GM12878 (cell line): ENCODE measurements at regions not wholly inside any gene's neighbourhood (a gene's known extent, or its start where the extent isn't known, plus 50 kb on each side); places are given as distances from the start of the nearest gene placed in this dataset.

Experiments used
- ATAC-seq: fragments of 200-7000 bp; cut with Tn5 transposase; 3 replicates; pipeline ENCODE4 v1.9.1; 2020; ENCODE audit warnings: mild to moderate bottlenecking, moderate library complexity
- BruUV-seq: library from RNA; stranded (reverse); fragments of 400-500 nt; replicated peaks from 2 replicates; lab custom pipeline; 2021; lab: Mats Ljungman, UMichigan
- CTCF ChIA-PET: fragments of 300-600 bp; sonication (Branson Sonifier 250); formaldehyde crosslinking; extraction: SDS; loops from one replicate; lab custom pipeline; 2021; ENCODE audit warnings: inconsistent platforms; lab: Yijun Ruan, JAX
- POLR2A ChIA-PET: fragments of 350-600 bp; formaldehyde crosslinking; extraction: SDS; loops from one replicate; lab custom pipeline; 2021; ENCODE audit warnings: inconsistent platforms; lab: Charles Lee
- RAD21 ChIA-PET: fragments of 300-600 bp; sonication (Branson Sonifier 250); formaldehyde crosslinking; loops from one replicate; lab custom pipeline; 2023; ENCODE audit warnings: antibody characterized with exemption; ENCODE audit not compliant: unreplicated experiment; lab: Charles Lee
- SMC1A ChIA-PET: fragments of 300-600 bp; sonication (Branson Sonifier 250); formaldehyde crosslinking; loops from one replicate; lab custom pipeline; 2023; ENCODE audit not compliant: unreplicated experiment, uncharacterized antibody; lab: Charles Lee
- DNase-seq: peaks from one replicate; pipeline ENCODE4 v3.0.0-alpha.2; 2011; ENCODE audit warnings: low read depth, low spot score
- FAIRE-seq: peaks from 3 replicates; lab custom pipeline; 2011; peaks lifted over from hg19 to GRCh38; lab: Jason Lieb, UNC
- H2AFZ ChIP-seq: 2 replicates; pipeline ENCODE4 v1.6.0; 2011; ENCODE audit warnings: low read depth, low read length, control low read depth; ENCODE audit not compliant: control insufficient read depth
- H3K27ac ChIP-seq: 2 replicates; pipeline ENCODE4 v1.5.1; 2011; ENCODE audit warnings: control low read depth; ENCODE audit not compliant: control insufficient read depth, insufficient read depth
- H3K27me3 ChIP-seq, 2 experiments: replicated peaks in 1 of 2; 2 replicates each; pipeline versions ENCODE4 v1.6.0 to v1.6.1; 2011; ENCODE audit warnings: low read length in 1 of 2; ENCODE audit not compliant: control insufficient read depth in 2 of 2, insufficient read depth in 2 of 2
- H3K36me3 ChIP-seq, 2 experiments: 2 replicates each; pipeline ENCODE4 v1.5.1; 2011; ENCODE audit warnings: low read length in 1 of 2; ENCODE audit not compliant: control insufficient read depth in 2 of 2, insufficient read depth in 2 of 2
- H3K4me1 ChIP-seq: 2 replicates; pipeline ENCODE4 v1.6.1; 2011; ENCODE audit warnings: mild to moderate bottlenecking, low read length, moderate library complexity, mixed read lengths; ENCODE audit not compliant: control insufficient read depth, insufficient read depth
- H3K4me2 ChIP-seq: 2 replicates; pipeline ENCODE4 v1.6.0; 2011; ENCODE audit warnings: control low read depth; ENCODE audit not compliant: control insufficient read depth, insufficient read depth
- H3K4me3 ChIP-seq: fragments of 200-600 bp; sonication (generic); 2 replicates; pipeline ENCODE4 v1.5.1; 2016
- H3K79me2 ChIP-seq: 2 replicates; pipeline ENCODE4 v1.6.0; 2011; ENCODE audit warnings: low read length; ENCODE audit not compliant: control insufficient read depth, insufficient read depth
- H3K9ac ChIP-seq: 2 replicates; pipeline ENCODE4 v1.8.0; 2011; ENCODE audit warnings: low read length, control low read depth, mixed read lengths; ENCODE audit not compliant: control insufficient read depth, insufficient read depth
- H3K9me3 ChIP-seq: replicated peaks from 3 replicates; pipeline ENCODE4 v1.5.1; 2011; ENCODE audit warnings: mild to moderate bottlenecking, low read length; ENCODE audit not compliant: control insufficient read depth, insufficient read depth
- H4K20me1 ChIP-seq: 2 replicates; pipeline ENCODE4 v1.6.0; 2011; ENCODE audit not compliant: control insufficient read depth, insufficient read depth
- ASH2L ChIP-seq: fragments of 300-600, 200-600 bp; sonication (generic); IDR thresholded peaks from 2 replicates; pipeline ENCODE4 v1.6.1; 2017; ENCODE audit warnings: low read depth, mild to moderate bottlenecking, borderline replicate concordance
- CREB1 ChIP-seq: IDR thresholded peaks from 2 replicates; pipeline ENCODE4 v1.6.1; 2012; ENCODE audit warnings: low read depth, mild to moderate bottlenecking, inconsistent platforms
- HCFC1 ChIP-seq: fragments of 150-350 bp; IDR thresholded peaks from 2 replicates; pipeline ENCODE4 v1.6.1; 2014; ENCODE audit warnings: low read length
- JUNB ChIP-seq: IDR thresholded peaks from 2 replicates; pipeline ENCODE4 v1.6.1; 2016; ENCODE audit warnings: antibody characterized with exemption, mild to moderate bottlenecking
- NR2C1 ChIP-seq: fragments of 450-650 bp; IDR thresholded peaks from 2 replicates; pipeline ENCODE4 v1.6.1; 2017; ENCODE audit warnings: antibody characterized with exemption, mild to moderate bottlenecking, moderate library complexity
- SPI1 ChIP-seq: IDR thresholded peaks from 2 replicates; pipeline ENCODE4 v1.6.1; 2011; ENCODE audit warnings: low read depth, mild to moderate bottlenecking, low read length, moderate library complexity, borderline replicate concordance; ENCODE audit not compliant: insufficient read depth
- SUZ12 ChIP-seq: fragments of 200-600 bp; sonication (generic); IDR thresholded peaks from one replicate; pipeline ENCODE4 v1.6.1; 2018; ENCODE audit warnings: antibody characterized with exemption, mild to moderate bottlenecking; ENCODE audit not compliant: unreplicated experiment
- ZNF622 ChIP-seq: fragments of 450-650 bp; IDR thresholded peaks from 2 replicates; pipeline ENCODE4 v1.6.1; 2017; ENCODE audit warnings: mild to moderate bottlenecking, inconsistent platforms
- WGBS: methylation state at CpG from one replicate; pipeline ENCODE4 v1.1.6; 2016; ENCODE audit warnings: low lambda C conversion rate; ENCODE audit not compliant: insufficient replicate concordance, insufficient coverage; ENCODE audit errors: missing lambda C conversion rate; 5-methylcytosine and 5-hydroxymethylcytosine counted together
- in situ Hi-C: fragments of 300-500 bp; cut with MboI; formaldehyde crosslinking; loops from 9 replicates; pipeline ENCODE4 v1.14.3; 2018; ENCODE audit warnings: mixed read lengths
- intact Hi-C: fragments of 100-400 bp; cut with micrococcal nuclease; formaldehyde crosslinking; loops from one replicate; pipeline ENCODE4 v1.14.2; 2022; ENCODE audit not compliant: unreplicated experiment
- TF ChIP-seq, protein P1 (sequence below): fragments of 450-650 bp; IDR thresholded peaks from 2 replicates; pipeline ENCODE4 v1.6.1; 2017; ENCODE audit warnings: mild to moderate bottlenecking
- TF ChIP-seq, protein P2 (sequence below): fragments of 450-650 bp; IDR thresholded peaks from 2 replicates; pipeline ENCODE4 v1.6.1; 2016; ENCODE audit warnings: mild to moderate bottlenecking
- TF ChIP-seq, protein P3 (sequence below): IDR thresholded peaks from 2 replicates; pipeline ENCODE4 v1.6.1; 2012; ENCODE audit warnings: low read depth, low read length, improper control_type of control experiment
- TF ChIP-seq, protein P4 (sequence below), 3 experiments: IDR thresholded peaks in 2 of 3; conservative IDR thresholded peaks in 1 of 3; 2 replicates each; pipeline ENCODE4 v1.5.1; 2011; ENCODE audit warnings: low read depth in 3 of 3, low read length in 3 of 3, mild to moderate bottlenecking in 3 of 3, control low read depth in 2 of 3, moderate library complexity in 2 of 3, inconsistent platforms in 1 of 3, mixed read lengths in 1 of 3; ENCODE audit not compliant: control insufficient read depth in 2 of 3, insufficient read depth in 1 of 3; ENCODE audit errors: extremely low read depth in 1 of 3

DNA sequence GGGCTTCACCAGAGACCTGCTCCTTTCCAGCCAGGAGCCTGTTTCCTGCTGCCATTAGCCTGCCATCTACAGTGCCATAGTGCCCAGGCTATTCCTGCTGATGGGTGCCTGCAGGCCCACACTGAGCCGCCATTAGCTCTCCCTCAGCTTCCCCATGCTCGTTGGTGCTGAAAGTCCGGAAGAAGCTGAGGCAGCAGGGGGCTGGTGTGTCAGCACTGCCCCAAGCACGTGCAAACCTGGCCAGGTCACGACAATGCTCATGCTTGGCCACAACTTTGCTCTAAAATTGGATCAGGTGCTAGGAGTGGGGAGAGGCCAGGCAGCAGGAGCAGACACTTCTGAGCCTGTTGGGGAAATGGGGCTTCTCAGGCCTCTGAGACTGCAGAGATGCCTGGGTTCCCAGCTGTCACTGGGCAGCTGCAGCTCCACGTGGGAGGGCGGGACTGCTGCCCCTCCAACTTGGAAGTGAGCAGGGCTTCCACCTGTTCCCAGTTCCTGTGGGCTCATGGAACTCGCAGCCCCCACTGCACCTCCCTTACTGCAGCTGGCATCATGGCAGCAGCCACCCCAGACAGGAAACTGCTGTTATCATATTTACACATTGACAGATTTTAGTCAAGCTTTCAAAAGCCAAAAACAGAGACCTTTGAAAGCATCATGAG lies 913.9 kb downstream of the FSTL5 start (continued):
- no peak for TF ChIP-seq JUNB
- no peak for TF ChIP-seq CREB1
- TF ChIP-seq, protein P1, sequence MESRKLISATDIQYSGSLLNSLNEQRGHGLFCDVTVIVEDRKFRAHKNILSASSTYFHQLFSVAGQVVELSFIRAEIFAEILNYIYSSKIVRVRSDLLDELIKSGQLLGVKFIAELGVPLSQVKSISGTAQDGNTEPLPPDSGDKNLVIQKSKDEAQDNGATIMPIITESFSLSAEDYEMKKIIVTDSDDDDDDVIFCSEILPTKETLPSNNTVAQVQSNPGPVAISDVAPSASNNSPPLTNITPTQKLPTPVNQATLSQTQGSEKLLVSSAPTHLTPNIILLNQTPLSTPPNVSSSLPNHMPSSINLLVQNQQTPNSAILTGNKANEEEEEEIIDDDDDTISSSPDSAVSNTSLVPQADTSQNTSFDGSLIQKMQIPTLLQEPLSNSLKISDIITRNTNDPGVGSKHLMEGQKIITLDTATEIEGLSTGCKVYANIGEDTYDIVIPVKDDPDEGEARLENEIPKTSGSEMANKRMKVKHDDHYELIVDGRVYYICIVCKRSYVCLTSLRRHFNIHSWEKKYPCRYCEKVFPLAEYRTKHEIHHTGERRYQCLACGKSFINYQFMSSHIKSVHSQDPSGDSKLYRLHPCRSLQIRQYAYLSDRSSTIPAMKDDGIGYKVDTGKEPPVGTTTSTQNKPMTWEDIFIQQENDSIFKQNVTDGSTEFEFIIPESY, result no peak
- TF ChIP-seq SUZ12, result no peak
- TF ChIP-seq SPI1, result no peak
- TF ChIP-seq, protein P2, sequence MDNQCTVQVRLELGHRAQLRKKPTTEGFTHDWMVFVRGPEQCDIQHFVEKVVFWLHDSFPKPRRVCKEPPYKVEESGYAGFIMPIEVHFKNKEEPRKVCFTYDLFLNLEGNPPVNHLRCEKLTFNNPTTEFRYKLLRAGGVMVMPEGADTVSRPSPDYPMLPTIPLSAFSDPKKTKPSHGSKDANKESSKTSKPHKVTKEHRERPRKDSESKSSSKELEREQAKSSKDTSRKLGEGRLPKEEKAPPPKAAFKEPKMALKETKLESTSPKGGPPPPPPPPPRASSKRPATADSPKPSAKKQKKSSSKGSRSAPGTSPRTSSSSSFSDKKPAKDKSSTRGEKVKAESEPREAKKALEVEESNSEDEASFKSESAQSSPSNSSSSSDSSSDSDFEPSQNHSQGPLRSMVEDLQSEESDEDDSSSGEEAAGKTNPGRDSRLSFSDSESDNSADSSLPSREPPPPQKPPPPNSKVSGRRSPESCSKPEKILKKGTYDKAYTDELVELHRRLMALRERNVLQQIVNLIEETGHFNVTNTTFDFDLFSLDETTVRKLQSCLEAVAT, result no peak

DNA sequence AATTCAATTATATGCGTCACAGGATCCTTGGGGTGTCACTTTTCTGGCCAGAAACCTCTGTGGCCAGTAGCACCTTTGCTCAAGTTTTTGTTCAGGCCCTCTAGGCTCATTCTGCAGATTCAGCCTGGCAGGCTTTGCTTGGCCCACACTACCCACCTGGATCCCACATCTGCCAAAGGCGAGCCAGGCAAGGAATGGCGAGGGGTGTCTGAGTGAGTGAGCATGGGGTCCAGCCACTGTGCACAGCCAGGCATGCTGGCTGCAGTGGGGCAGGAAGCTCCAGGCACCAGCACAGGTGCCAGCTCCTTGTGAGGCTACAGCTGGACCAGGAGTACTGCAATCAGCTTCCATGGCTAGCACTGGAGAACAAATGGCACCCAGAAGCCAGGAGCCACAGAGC lies 914.9 kb downstream of the FSTL5 start:
- ChIA-PET SMC1A (no interaction called here), RAD21 (no interaction called here), POLR2A (no interaction called here), CTCF (interaction anchor here (1.4 to 1.6 kb wide), 2 partner anchors 699 to 920 kb away, joined by 3 to 4 read pairs; no protein-coding TSS in a partner anchor)
- no TSS peak for BruUV-seq
- Histone ChIP-seq H3K9me3 (no peaks in the 10 kb centered on the region; the same call in 2 of the 3 replicates), H3K27ac (no peak overlapping the region), H2AFZ (no peak overlapping the region), H3K79me2 (no peaks in the 10 kb centered on the region), H3K27me3 (no peaks in the 10 kb centered on the region), H3K4me2 (no peak overlapping the region), H3K4me1 (no peaks in the 10 kb centered on the region), H4K20me1 (no peaks in the 10 kb centered on the region), H3K4me3 (no peak overlapping the region), H3K9ac (no peak overlapping the region), H3K36me3 (no peaks in the 10 kb centered on the region; a peak in 1 of 4 replicates)
- FAIRE-seq (no peak), ATAC-seq (no peak), DNase-seq (no peak)
- TF ChIP-seq ZNF622, result no peak
- no peak for TF ChIP-seq HCFC1
- TF ChIP-seq, protein P3, sequence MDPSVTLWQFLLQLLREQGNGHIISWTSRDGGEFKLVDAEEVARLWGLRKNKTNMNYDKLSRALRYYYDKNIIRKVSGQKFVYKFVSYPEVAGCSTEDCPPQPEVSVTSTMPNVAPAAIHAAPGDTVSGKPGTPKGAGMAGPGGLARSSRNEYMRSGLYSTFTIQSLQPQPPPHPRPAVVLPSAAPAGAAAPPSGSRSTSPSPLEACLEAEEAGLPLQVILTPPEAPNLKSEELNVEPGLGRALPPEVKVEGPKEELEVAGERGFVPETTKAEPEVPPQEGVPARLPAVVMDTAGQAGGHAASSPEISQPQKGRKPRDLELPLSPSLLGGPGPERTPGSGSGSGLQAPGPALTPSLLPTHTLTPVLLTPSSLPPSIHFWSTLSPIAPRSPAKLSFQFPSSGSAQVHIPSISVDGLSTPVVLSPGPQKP, result no peak
- TF ChIP-seq NR2C1, result no peak
- TF ChIP-seq, protein P4, sequence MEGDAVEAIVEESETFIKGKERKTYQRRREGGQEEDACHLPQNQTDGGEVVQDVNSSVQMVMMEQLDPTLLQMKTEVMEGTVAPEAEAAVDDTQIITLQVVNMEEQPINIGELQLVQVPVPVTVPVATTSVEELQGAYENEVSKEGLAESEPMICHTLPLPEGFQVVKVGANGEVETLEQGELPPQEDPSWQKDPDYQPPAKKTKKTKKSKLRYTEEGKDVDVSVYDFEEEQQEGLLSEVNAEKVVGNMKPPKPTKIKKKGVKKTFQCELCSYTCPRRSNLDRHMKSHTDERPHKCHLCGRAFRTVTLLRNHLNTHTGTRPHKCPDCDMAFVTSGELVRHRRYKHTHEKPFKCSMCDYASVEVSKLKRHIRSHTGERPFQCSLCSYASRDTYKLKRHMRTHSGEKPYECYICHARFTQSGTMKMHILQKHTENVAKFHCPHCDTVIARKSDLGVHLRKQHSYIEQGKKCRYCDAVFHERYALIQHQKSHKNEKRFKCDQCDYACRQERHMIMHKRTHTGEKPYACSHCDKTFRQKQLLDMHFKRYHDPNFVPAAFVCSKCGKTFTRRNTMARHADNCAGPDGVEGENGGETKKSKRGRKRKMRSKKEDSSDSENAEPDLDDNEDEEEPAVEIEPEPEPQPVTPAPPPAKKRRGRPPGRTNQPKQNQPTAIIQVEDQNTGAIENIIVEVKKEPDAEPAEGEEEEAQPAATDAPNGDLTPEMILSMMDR (IDR thresholded peaks at IDR 0.05 in 2 of 3, conservative IDR thresholded peaks at IDR 0.05 in 1 of 3; ENCODE audit: control insufficient read depth in 2 of 3, extremely low read depth in 1 of 3, insufficient read depth in 1 of 3, low read depth in 3 of 3, low read length in 3 of 3), result no peak
- no peak for TF ChIP-seq ASH2L
- WGBS, result 32% methylated on average over 3 of the region's 3 CpGs
- in situ Hi-C loops, result no loop called here
- intact Hi-C loops, result no loop called here
